IMR-90 (cell line): ENCODE measurements at regions not wholly inside any gene's neighbourhood (a gene's known extent, or its start where the extent isn't known, plus 50 kb on each side); places are given as distances from the start of the nearest gene placed in this dataset.

Experiments used
- ATAC-seq: fragments of 200-7000 bp; cut with Tn5 transposase; 2 replicates; pipeline ENCODE4 v1.9.1; 2020; ENCODE audit warnings: low read depth, mild to moderate bottlenecking, moderate library complexity
- BruUV-seq: library from RNA; stranded (reverse); fragments of 400-500 nt; replicated peaks from 2 replicates; lab custom pipeline; 2021; lab: Mats Ljungman, UMichigan
- CTCF ChIA-PET: fragments of 300-600 bp; formaldehyde crosslinking; extraction: SDS; loops from one replicate; lab custom pipeline; 2021; ENCODE audit warnings: antibody characterized with exemption; lab: Yijun Ruan, JAX
- POLR2A ChIA-PET: fragments of 300-600 bp; sonication (Branson Sonifier 250); formaldehyde crosslinking; loops from one replicate; lab custom pipeline; 2022; ENCODE audit warnings: antibody characterized with exemption; ENCODE audit not compliant: unreplicated experiment; lab: Charles Lee
- DNase-seq: peaks from one replicate; pipeline ENCODE4 v3.0.0; 2013
- H2AFZ ChIP-seq: replicated peaks from 2 replicates; pipeline ENCODE3; 2013; ENCODE audit warnings: low read length, mild to moderate bottlenecking; ENCODE audit not compliant: poor library complexity
- H2AK5ac ChIP-seq: 2 replicates; pipeline ENCODE4 v1.6.1; 2013; ENCODE audit warnings: low read depth, low read length, inconsistent platforms
- H2AK9ac ChIP-seq: replicated peaks from 2 replicates; pipeline ENCODE3; 2013; ENCODE audit warnings: mild to moderate bottlenecking, low read depth, low read length, moderate library complexity; ENCODE audit not compliant: poor library complexity
- H2BK120ac ChIP-seq: 2 replicates; pipeline ENCODE4 v1.6.1; 2013; ENCODE audit warnings: low read depth, low read length, inconsistent platforms
- H2BK15ac ChIP-seq: 3 replicates; pipeline ENCODE4 v1.6.1; 2013; ENCODE audit warnings: low read depth, low read length, inconsistent platforms
- H2BK20ac ChIP-seq: 2 replicates; pipeline ENCODE4 v1.6.1; 2013; ENCODE audit warnings: low read depth, mild to moderate bottlenecking, inconsistent platforms, low read length, moderate library complexity
- H2BK5ac ChIP-seq: 2 replicates; pipeline ENCODE4 v1.6.1; 2013; ENCODE audit warnings: mild to moderate bottlenecking, low read depth, low read length, inconsistent platforms; ENCODE audit not compliant: poor library complexity, severe bottlenecking
- H3K14ac ChIP-seq: replicated peaks from 2 replicates; pipeline ENCODE4 v1.6.1; 2013; ENCODE audit warnings: low read depth, low read length, inconsistent platforms
- H3K18ac ChIP-seq: 2 replicates; pipeline ENCODE4 v1.6.1; 2013; ENCODE audit warnings: low read depth, low read length, control low read depth
- H3K23ac ChIP-seq: 2 replicates; pipeline ENCODE4 v1.6.1; 2013; ENCODE audit warnings: low read depth, low read length, inconsistent platforms
- H3K27ac ChIP-seq: 2 replicates; pipeline ENCODE4 v1.5.1; 2013; ENCODE audit warnings: mild to moderate bottlenecking, control low read depth, low read length; ENCODE audit not compliant: insufficient read depth
- H3K27me3 ChIP-seq: 2 replicates; pipeline ENCODE4 v1.6.1; 2013; ENCODE audit warnings: low read length; ENCODE audit not compliant: control insufficient read depth, insufficient read depth
- H3K36me3 ChIP-seq: 2 replicates; pipeline ENCODE4 v1.6.1; 2013; ENCODE audit warnings: low read length, mixed read lengths; ENCODE audit not compliant: control insufficient read depth, insufficient read depth
- H3K4ac ChIP-seq: 2 replicates; pipeline ENCODE4 v1.6.1; 2013; ENCODE audit warnings: low read depth, low read length, inconsistent platforms
- H3K4me1 ChIP-seq: 2 replicates; pipeline ENCODE4 v1.6.1; 2013; ENCODE audit warnings: low read length, mixed read lengths; ENCODE audit not compliant: control insufficient read depth, insufficient read depth
- H3K4me2 ChIP-seq: 2 replicates; pipeline ENCODE4 v1.6.1; 2013; ENCODE audit warnings: low read depth, mild to moderate bottlenecking, control low read depth, low read length, moderate library complexity
- H3K4me3 ChIP-seq: 2 replicates; pipeline ENCODE4 v1.5.1; 2013; ENCODE audit warnings: low read depth, mild to moderate bottlenecking, control low read depth, low read length, moderate library complexity; ENCODE audit not compliant: insufficient read depth
- H3K56ac ChIP-seq: 2 replicates; pipeline ENCODE4 v1.6.1; 2013; ENCODE audit warnings: low read length, inconsistent platforms; ENCODE audit not compliant: insufficient read depth; ENCODE audit errors: extremely low read depth
- H3K79me1 ChIP-seq, 2 experiments: 2 replicates each; pipeline ENCODE4 v1.6.1; 2013; ENCODE audit warnings: low read length in 2 of 2, inconsistent platforms in 1 of 2, low read depth in 1 of 2
- H3K9ac ChIP-seq: 2 replicates; pipeline ENCODE4 v1.6.1; 2013; ENCODE audit warnings: low read depth, low read length, control low read depth
- H3K9me1 ChIP-seq: 2 replicates; pipeline ENCODE4 v1.6.1; 2013; ENCODE audit warnings: low read length, inconsistent platforms; ENCODE audit not compliant: insufficient read depth
- H3K9me3 ChIP-seq: 2 replicates; pipeline ENCODE4 v1.6.1; 2013; ENCODE audit warnings: low read length; ENCODE audit not compliant: control insufficient read depth, insufficient read depth
- H4K20me1 ChIP-seq: 2 replicates; pipeline ENCODE4 v1.6.1; 2013; ENCODE audit warnings: low read length, inconsistent platforms; ENCODE audit not compliant: insufficient read depth
- H4K5ac ChIP-seq: 2 replicates; pipeline ENCODE4 v1.6.1; 2013; ENCODE audit warnings: mild to moderate bottlenecking, low read depth, low read length, control low read depth
- H4K8ac ChIP-seq, 2 experiments: 2 replicates each; pipeline ENCODE4 v1.6.1; 2013; ENCODE audit warnings: low read depth in 2 of 2, low read length in 2 of 2, control low read depth in 1 of 2, inconsistent platforms in 1 of 2
- H4K91ac ChIP-seq: 2 replicates; pipeline ENCODE4 v1.6.1; 2013; ENCODE audit warnings: low read depth, low read length, inconsistent platforms; ENCODE audit not compliant: insufficient read depth
- CEBPB ChIP-seq: IDR thresholded peaks from 2 replicates; pipeline ENCODE4 v1.6.1; 2012; ENCODE audit warnings: low read depth, low read length, improper control_type of control experiment
- CHD1 ChIP-seq: IDR thresholded peaks from 2 replicates; pipeline ENCODE4 v1.6.1; 2012; ENCODE audit warnings: low read depth, low read length, improper control_type of control experiment
- CTCF ChIP-seq: conservative IDR thresholded peaks from 2 replicates; pipeline ENCODE4 v1.5.1; 2012; ENCODE audit warnings: mild to moderate bottlenecking, low read depth, low read length, improper control_type of control experiment
- FOS ChIP-seq: fragments of 150-350 bp; IDR thresholded peaks from 2 replicates; pipeline ENCODE4 v1.6.1; 2016; ENCODE audit warnings: low read depth, low read length
- MAFK ChIP-seq: IDR thresholded peaks from 2 replicates; pipeline ENCODE4 v1.6.1; 2012; ENCODE audit warnings: low read depth, low read length, improper control_type of control experiment
- MAZ ChIP-seq: IDR thresholded peaks from 2 replicates; pipeline ENCODE4 v1.6.1; 2012; ENCODE audit warnings: low read depth, mild to moderate bottlenecking, low read length, improper control_type of control experiment, moderate library complexity, borderline replicate concordance
- NFE2L2 ChIP-seq: fragments of 150-350 bp; IDR thresholded peaks from 2 replicates; pipeline ENCODE4 v1.6.1; 2016; ENCODE audit warnings: low read depth, mild to moderate bottlenecking, low read length
- RAD21 ChIP-seq: IDR thresholded peaks from 2 replicates; pipeline ENCODE4 v1.6.1; 2012; ENCODE audit warnings: low read length, improper control_type of control experiment
- RFX5 ChIP-seq: IDR thresholded peaks from 2 replicates; pipeline ENCODE4 v1.8.0; 2012; ENCODE audit warnings: low read depth, mild to moderate bottlenecking, low read length, moderate library complexity
- SMC3 ChIP-seq: fragments of 150-350 bp; IDR thresholded peaks from 2 replicates; pipeline ENCODE4 v1.6.1; 2016; ENCODE audit warnings: low read depth, mild to moderate bottlenecking, antibody characterized with exemption, low read length, moderate library complexity
- WGBS, 2 experiments: methylation state at CpG; one replicate each; pipeline versions ENCODE4 v1.1.5 to v1.1.7; 2013; ENCODE audit warnings: missing lambda C conversion rate in 2 of 2; ENCODE audit not compliant: insufficient read length in 1 of 2; ENCODE audit errors: extremely low coverage in 2 of 2; 5-methylcytosine and 5-hydroxymethylcytosine counted together
- dilution Hi-C: fragments of 300-500 bp; cut with HindIII; formaldehyde crosslinking; loops from one replicate; pipeline ENCODE4 v1.14.3; 2018; ENCODE audit warnings: low sequenced_read_pairs; ENCODE audit not compliant: unreplicated experiment
- in situ Hi-C: fragments of 300-500 bp; cut with MboI; formaldehyde crosslinking; loops from 3 replicates; pipeline ENCODE4 v1.14.3; 2019; ENCODE audit warnings: low sequenced_read_pairs, inconsistent platforms, mixed read lengths
- intact Hi-C: fragments of 100-400 bp; cut with micrococcal nuclease; formaldehyde crosslinking; loops from 2 replicates; pipeline ENCODE4 v1.10.0; 2022
- TF ChIP-seq, protein P1 (sequence below): fragments of 150-350 bp; IDR thresholded peaks from 2 replicates; pipeline ENCODE4 v1.6.1; 2016; ENCODE audit warnings: low read depth, mild to moderate bottlenecking, low read length, moderate library complexity, borderline replicate concordance
- TF ChIP-seq, protein P2 (sequence below): fragments of 150-350 bp; IDR thresholded peaks from 2 replicates; pipeline ENCODE4 v1.6.1; 2017; ENCODE audit warnings: mild to moderate bottlenecking, antibody characterized with exemption, low read length, low read depth

GRCh38 chr10:123393170-123393569 is 239.0 kb downstream of the BUB3 start:
- intact Hi-C loops (no loop called here), in situ Hi-C loops (no loop called here), dilution Hi-C loops (no loop called here)
- H4K8ac ChIP-seq = no peak overlapping the region
- H3K9ac ChIP-seq = no peak overlapping the region
- no peak overlapping the region for H3K27ac ChIP-seq
- 20% methylated on average over 1 of the region's 3 CpGs; no CpG with 5 or more reads in 1 of the 2 experiments for whole genome bisulfite sequencing, 2 experiments
- H3K18ac ChIP-seq = no peak overlapping the region
- no TSS peak for BruUV-seq
- H4K5ac ChIP-seq = no peak overlapping the region
- H2BK15ac ChIP-seq = no peak overlapping the region
- no peak overlapping the region for H4K91ac ChIP-seq
- no peaks in the 10 kb centered on the region for H3K36me3 ChIP-seq
- no peak overlapping the region for H3K4me3 ChIP-seq
- DNase-seq (no peak), ATAC-seq (no peak)
- ChIA-PET CTCF (no interaction called here), POLR2A (no interaction called here)
- no peaks in the 10 kb centered on the region for H3K79me1 ChIP-seq
- H4K20me1 ChIP-seq = no peaks in the 10 kb centered on the region
- H3K4me1 ChIP-seq = no peaks in the 10 kb centered on the region
- H2BK20ac ChIP-seq = no peak overlapping the region
- H3K27me3 ChIP-seq = no peaks in the 10 kb centered on the region
- TF ChIP-seq CEBPB (no peak), RAD21 (no peak), FOS (no peak), MAZ (no peak), SMC3 (no peak), RFX5 (no peak), NFE2L2 (no peak), CTCF (no peak), MAFK (no peak), CHD1 (no peak)
- TF ChIP-seq, protein P1, sequence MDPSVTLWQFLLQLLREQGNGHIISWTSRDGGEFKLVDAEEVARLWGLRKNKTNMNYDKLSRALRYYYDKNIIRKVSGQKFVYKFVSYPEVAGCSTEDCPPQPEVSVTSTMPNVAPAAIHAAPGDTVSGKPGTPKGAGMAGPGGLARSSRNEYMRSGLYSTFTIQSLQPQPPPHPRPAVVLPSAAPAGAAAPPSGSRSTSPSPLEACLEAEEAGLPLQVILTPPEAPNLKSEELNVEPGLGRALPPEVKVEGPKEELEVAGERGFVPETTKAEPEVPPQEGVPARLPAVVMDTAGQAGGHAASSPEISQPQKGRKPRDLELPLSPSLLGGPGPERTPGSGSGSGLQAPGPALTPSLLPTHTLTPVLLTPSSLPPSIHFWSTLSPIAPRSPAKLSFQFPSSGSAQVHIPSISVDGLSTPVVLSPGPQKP = no peak
- TF ChIP-seq, protein P2, sequence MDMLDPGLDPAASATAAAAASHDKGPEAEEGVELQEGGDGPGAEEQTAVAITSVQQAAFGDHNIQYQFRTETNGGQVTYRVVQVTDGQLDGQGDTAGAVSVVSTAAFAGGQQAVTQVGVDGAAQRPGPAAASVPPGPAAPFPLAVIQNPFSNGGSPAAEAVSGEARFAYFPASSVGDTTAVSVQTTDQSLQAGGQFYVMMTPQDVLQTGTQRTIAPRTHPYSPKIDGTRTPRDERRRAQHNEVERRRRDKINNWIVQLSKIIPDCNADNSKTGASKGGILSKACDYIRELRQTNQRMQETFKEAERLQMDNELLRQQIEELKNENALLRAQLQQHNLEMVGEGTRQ = no peak
- peaks cover 26% of the 10 kb centered on the region for H3K9me3 ChIP-seq
- H3K56ac ChIP-seq = no peak overlapping the region
- no peaks in the 10 kb centered on the region for H3K9me1 ChIP-seq
- no peak overlapping the region for H3K4ac ChIP-seq
- H2AK9ac ChIP-seq = no peak overlapping the region
- no peak overlapping the region for H3K14ac ChIP-seq
- no peak overlapping the region for H2AK5ac ChIP-seq
- no peak overlapping the region for H3K4me2 ChIP-seq
- no peak overlapping the region for H2AFZ ChIP-seq
- H2BK5ac ChIP-seq = no peak overlapping the region
- H3K23ac ChIP-seq = no peak overlapping the region
- no peak overlapping the region for H2BK120ac ChIP-seq
